NCI-H146 treated with DMSO at 0.1 percent for 48 hours (cell line): ENCODE measurements at regions not wholly inside any gene's neighbourhood (a gene's known extent, or its start where the extent isn't known, plus 50 kb on each side); places are given as distances from the start of the nearest gene placed in this dataset.

ENCODE experiments used
- DNase-seq: peaks from one replicate; lab custom pipeline; 2025; ENCODE audit not compliant: unreplicated experiment; lab: John Stamatoyannopoulos, UW

DNA sequence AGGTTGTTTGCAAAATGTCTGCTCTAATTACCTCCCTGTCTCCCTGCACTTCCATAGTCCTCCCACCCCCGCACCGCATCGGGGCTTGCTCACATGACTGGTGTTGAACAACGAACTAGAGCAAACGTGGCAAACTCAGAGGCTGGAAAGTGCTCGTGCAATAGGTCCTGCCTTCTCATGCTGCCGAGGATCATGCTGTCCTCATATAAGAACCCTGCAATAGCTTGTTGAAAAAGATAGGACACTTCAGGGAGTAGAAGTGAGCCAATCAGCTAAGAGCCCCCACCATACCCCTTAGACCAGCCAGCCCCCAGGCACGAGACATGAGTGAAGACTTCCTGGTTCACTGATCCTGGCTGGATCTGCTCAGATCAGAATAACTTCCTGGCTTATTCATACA lies 219.2 kb downstream of the C6orf118 start:
- DNase-seq = no peak

DNA sequence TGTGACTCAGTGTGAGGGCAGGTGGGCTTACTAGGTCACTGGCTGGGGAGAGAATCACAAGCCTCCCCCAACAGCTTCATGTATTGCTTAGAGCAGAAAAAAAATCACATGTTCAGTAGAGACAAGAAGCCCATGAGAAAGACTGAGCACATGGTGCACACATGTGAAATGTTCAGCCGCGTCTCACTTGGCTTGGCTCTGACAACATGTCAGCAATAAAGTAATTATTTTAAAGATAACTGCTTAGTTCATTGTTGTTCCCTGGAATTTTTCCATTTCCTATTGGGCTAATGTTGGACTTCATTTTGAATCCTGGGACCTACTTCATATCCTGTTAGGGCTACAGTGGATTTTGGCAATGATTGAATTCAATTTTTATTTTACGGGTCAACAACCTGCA lies 222.6 kb downstream of the C6orf118 start:
- no peak for DNase-seq

DNA sequence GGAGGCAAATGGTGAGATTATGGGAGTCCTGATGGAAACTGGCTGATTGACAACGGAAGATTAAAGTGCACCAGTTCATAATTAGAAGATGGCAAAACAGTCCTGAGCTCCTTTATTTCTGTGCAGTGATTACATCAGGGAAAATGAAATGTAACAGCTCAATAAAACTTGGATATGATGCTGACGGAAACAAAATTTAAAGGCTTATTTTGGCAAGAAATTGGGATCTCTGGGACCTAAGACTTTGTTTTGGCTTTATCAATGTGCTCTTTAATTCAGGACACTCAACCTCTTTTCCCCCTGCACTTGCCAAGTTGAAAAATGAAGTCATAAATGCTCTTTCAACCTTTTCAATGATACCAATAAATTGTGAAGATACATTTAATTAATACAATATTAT lies 226.8 kb downstream of the C6orf118 start:
- DNase-seq = no peak

DNA sequence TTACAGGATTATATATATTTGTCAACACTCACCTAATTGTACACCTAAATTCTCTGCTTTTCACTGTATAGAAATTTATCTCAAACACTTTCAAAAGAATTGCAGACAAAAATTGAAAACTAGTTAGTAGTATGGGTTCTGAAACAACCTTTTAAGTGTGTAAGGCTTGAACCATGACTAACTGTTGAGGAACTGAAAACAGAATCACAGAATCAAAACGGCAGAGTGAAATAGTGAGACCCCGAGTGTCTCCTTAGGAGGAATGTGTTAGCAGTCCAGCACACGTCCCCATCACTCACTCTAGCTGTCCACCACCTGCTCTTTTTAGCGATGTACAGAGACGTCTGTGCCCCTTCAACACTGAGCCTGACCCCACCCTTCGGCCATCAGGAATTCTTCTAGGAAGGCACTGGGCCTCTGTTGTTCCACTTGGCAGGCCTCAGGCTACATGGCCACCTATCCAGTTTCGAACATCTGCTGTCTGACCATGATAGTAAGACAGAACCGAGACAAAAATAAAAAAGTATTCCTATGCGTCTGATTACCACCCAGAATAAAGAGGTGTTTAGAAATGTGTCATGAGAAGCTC lies 227.4 kb downstream of the C6orf118 start:
- no peak for DNase-seq

DNA sequence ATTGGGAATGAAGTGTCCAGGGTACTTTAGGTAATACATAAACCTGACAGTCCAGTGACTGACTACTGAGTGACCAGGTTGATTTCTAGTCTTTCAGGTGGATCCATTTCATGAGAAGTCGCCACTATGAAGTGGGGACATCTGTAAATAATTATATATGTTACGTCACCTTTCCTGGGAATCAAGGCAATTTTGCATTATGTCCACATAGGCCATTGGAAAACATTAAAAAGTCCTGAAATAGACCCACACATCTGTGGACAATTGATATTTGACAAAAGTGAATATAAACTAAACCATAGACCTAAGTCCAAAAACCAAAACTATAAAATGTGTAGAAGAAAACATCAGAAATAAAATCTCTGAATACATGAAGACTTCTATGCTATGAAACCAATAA lies 231.5 kb downstream of the C6orf118 start:
- DNase-seq = no peak

DNA sequence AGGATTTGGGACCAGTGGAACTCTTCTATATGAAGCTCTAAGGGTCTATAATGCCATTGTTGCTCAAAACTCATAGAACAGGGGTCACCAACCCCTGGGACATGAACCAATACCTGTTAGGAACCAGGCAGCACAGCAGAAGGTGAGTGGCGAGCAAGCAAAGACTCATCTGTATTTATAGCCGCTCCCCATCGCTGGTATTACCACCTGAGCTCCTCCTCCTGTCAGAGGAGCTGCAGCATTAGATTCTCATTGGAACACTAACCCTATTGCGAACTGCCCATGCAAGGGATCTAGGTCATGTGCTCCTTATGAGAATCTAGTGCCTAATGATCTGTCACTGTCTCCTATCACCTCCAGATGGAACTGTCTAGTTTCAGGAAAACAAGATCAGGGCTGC lies 237.5 kb downstream of the C6orf118 start:
- no peak for DNase-seq

DNA sequence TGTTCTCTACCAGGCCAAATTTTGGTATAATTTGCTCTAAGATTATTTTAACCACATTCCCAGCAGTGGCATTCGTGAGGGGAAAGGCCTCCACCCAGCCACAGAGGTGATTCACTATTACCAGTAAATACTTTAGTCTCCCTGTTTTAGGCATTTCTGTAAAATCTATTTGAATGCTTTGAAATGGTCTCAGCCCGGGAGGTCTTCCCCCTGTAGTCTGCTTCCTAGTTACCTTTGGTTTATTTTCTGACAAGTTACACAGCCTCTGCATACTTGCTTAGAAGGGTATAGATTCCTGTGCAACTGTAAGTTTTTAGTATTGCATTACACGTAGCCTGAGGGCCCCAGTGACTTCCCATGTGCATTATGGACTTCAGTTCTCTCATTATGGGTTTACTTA lies 248.7 kb downstream of the C6orf118 start:
- no peak for DNase-seq

DNA sequence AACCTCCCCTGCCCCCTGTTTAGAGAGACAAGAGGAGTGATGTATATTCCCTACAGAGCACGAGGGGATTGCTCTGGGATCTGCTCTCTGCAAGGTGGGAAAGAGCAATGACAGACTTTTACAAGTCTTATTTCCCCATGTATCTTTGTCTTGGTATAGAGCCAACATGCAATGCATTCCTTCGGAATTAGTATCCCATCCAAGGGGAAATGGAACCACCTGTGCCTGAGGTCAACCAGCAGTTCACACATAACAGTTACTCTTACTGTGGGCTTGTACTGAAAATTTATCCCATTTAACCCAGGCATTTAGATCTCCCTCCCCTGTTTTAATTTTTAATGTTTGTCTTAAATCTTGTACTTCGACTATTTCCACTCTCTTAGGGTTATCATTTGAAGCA lies 250.4 kb downstream of the C6orf118 start:
- no peak for DNase-seq

DNA sequence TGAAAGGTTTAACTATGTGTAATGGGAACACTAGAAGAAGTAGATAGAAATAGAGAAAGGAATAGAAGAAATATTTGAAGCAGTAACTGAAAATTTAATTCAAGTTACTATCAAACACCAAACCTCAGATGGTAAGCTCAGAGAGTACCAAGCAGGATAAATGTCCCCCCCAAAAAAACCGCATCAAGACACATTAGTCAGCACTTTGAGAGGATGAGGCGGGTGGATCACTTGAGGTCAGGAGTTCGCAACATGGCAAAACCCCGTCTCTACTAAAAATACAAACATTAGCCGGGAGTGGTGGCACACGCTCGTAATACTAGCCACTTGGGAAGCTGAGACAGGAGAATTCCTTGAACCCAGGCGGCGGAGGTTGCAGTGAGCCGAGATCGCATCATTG lies 253.1 kb downstream of the C6orf118 start:
- DNase-seq = no peak

DNA sequence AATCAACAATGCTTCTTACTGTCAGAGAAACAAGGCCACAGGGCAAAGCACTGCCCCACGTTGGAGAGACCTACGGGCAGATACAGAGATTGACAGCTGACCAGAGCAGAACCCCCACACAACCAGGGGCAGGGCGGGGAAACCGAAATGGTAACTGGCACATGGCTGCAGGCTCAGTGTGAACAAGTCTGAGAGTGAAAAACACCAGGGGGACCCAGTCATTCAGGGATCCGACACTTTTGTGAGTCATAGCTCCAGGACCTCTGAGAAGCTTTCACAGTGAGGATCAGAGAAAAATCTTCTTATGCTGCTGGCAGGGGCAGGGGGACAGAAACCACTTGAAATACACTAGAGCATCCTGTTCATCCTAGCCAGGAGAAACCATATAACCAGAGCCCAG lies 254.2 kb downstream of the C6orf118 start:
- DNase-seq = no peak

DNA sequence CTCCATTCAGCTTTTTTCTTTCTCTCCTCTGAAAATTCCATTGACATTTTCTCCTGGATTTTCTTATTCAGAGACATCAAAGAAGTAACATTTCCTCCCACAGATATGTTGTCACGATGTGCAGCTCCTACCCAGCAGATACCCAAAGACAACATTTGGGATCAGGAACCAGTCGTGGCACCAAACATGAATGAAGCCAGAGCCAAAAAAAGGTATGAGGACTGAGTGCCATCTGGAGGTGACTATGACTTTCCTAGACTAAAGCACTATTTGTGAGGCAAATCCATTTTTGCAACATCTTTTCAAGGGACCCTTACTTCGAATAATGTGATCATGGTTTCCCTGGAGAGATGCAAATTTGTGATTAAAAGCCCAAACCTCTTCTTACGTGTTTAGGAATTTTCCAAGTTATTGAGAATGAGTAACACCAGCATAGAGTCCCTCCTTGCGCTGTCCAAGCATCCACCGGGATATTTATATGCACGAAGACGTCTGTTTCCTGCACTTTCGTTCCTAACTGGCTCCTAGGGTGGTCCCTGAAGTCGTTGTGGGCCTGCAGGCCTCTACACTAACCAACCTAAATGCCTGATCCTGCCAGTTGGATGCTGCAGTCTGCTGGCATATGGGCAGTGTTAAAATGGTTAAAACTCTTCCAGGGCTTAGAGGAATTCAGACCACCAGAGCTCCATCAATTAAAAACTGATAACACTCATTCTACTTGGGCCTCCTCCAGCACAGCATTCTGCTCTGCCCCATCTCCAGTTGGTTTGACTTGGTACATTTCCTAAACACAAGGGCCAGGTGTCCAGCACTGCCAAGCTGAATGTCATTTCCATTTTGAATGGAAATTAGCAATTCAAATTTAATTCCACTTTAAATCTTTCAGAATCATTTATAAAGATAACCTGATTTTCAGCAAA lies 256.6 kb downstream of the C6orf118 start:
- DNase-seq = no peak

DNA sequence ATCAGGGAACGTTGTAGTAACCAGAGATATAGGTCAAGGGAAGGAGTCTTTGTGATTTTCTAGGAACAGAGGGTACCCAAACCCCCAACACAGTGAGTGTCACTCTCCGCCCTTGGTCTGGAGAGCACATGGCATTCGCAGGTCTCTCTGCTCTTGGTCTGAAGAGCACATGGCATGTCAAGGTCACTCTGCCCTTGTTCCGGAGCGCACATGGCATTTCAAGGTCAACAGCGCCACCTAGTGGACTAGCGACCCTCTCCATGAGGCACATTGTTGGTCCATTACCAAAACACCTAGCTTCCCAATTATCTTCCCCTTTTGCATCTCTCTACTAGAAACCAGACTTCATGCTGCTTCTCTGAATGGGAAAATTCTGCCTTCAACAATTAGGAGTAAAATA lies 260.0 kb downstream of the C6orf118 start:
- DNase-seq = no peak

DNA sequence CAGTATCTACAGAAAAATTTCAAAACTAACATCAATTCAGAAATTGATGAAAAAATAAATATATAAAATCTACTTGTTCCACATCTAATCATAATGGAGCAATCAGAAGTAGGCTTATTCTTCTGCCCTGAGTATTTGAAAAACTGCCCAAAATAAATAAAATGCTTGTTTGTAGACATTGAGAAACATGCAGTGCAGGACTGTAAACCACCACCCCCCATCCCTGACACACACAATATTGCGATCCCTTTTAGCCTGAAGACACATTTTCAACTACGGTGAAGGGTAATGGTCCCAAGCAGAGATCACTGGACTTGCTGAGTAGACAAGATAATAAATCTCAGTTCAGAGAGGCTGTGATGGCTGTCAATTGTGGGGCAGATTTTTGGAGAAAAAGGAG lies 261.5 kb downstream of the C6orf118 start:
- DNase-seq = no peak

DNA sequence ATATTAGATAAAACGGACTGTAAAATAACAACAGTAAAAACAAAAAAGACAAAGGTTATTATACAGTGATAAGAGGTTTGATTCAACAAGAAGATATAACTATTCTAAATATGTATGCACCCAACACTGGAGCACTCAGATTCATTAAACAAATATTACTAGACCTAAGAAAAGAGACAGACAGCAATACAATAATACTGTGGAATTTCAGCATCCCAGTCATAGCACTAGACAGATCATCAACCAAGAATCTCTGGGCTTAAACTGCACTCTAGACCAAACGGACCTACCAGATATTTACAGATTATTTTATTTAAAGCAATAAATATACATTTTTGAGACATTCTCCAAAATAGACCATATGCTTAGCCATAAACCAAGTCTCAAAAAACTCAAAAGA lies 263.8 kb downstream of the C6orf118 start:
- DNase-seq = no peak

DNA sequence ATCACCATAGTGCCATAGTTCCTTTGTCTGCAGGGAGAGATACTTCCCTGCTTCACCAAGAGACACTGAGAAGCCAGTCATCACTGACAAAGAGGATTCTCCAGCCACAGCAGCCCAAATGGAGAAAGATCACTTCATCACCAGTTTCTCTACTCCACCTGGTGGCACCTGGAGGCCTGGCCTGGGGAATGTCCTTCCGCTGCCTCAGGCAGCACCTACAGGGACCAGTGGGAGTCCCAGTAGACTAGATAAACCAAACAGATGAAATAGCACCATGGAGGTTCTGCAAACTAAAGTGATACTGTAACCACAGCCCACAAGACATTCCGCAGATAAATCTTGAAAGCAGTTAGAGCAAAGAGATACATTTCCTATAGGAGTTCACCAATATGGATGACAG lies 266.5 kb downstream of the C6orf118 start:
- no peak for DNase-seq

DNA sequence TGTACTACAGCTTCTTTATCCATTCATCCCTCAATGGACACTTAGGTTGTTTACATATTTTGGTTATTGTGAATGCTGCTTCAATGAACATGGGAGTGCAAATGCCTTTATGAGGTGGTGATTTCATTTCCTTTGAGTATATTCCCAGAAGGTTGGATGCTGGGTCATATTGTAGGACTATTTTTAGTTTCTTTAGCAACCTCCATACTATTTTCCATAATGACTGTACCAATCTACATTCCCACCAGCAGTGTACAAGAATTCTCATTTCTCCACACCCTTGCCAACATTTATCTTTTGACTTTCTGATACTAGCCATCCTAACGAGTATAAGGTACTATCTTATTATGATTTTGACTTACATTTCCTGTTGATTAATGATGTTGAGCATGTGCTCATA lies 269.0 kb downstream of the C6orf118 start:
- no peak for DNase-seq

DNA sequence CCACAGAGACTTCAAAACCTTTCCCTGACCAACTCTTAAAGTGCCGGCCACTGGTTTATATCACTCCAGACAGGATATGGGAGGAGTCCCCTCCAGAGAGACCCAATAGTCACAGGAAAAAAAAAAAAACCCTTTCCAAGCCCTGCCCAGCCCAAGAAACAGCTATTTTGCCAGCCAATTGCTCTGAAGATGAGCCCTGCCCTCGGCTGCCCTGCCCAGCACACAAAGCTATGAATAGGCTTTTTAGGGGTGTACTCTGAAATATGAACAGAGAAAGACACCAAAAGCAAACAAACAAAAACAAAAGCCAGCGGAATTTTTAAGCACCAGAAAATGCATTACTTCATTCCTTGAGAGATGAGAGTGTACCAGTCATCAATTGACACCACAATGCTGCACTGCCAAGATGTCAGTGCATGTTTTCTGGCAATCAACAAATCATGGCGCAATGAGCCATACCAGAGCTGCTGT lies 275.1 kb downstream of the C6orf118 start:
- no peak for DNase-seq

DNA sequence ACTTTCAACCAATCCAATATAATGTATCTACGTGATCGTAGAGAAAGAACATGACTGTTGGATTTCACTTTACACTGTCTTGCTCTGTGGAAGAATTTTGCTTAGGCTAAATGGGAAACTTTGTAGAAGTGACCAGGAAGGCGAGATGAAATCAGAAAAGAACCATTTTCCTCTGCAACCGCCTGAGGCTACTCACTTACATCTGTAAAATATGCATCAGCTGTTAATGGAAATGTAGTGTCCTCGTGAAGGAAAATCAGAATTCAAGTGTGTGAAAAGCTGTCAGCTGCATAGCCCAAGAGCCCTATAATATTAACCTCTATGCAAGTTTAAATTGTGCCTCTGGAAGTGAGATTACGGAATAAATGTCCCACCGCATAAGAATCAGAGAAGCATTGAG lies 277.9 kb downstream of the C6orf118 start:
- DNase-seq = no peak

DNA sequence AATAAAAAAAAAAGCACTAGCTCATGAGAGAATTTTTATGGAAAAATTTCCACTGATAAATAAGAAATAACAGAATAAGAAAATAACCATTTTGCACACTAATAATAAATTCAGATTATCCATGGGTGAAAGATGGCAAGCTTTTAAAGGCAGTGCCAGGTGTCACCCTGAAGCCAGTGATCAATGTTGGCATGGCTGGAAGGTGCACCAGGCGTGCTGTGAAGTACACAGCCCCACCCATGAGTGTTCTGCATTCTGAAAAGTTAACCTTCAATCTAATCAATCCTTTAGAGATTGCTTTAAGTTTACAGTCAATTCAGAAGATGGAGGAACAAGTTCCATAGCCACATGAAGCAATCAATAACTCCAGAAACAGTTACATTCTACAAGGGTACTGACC lies 284.4 kb downstream of the C6orf118 start:
- DNase-seq = no peak

DNA sequence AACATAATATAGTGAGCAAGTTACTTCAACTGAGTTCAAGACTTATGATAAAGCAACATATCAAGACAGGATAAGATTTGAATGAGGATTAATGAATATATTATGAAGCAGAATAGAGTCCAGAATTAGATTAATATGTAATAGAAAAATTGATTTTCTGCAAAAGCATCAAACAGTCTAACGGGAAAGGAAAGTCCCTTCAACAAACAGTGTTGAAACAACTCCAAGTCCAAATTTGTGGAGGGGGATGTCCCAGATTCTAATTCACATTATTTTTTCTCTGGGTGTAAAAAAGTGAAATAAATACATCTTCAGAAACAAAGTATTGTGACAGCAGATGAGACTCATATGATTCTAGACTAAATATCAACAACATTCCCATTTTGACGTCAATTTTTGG lies 289.7 kb downstream of the C6orf118 start:
- DNase-seq = no peak

DNA sequence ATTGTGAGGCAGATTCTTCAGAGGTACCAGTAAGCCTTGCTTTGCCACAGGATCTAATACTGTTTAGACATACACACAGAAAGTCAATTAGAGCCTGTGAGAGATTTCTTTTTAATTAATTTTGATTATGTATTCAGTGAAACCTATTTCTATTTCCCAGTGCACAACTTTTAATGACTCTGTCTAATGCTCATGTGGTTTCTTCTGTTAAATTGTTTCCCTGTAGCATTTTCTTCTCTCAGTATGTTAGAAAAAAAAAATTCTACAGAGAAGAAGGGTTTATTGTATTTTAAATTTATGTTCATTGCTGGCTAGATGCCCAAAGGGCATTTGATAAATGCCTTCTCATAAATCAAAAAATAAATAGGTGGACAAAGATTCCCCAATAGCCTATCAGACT lies 293.7 kb downstream of the C6orf118 start:
- no peak for DNase-seq

DNA sequence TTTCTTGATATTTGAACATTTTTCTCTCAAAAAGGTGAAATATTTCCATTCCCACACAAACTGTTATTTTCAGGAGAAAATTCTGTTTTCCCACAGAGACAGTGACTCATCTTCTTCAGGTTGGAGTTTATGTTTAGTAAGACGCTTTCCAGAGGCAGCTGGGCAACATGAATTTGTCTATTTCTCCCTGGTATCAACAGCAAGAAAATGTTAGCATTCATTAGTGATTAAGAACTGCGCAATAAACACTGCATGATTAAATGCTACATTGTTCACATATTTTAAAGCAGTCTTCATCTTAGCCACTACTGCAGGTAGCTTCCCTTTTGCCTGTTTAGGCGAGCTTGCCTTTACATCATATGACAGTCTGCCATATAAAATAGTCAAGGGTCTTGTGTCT lies 295.7 kb downstream of the C6orf118 start:
- no peak for DNase-seq

DNA sequence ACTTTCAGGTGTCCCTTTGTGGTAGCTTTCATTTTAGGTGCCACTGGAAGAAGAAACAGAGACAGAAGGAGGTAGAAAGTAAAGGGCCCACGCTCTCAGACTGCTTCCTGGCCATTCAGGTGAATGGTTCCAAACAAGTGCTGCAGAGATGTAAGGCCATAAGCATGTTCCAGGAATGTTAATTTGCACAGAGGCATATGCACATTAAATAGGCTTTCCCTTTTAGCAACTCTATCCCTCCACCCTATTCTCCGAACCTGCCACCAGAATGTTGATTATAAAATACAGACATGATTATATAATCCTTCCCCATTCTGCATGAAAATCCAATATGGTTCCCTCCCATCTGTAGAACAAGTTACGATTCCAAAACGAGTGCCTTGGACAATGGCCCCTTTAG lies 297.2 kb downstream of the C6orf118 start:
- no peak for DNase-seq
